IMR-90 (cell line): ENCODE measurements at regions not wholly inside any gene's neighbourhood (a gene's known extent, or its start where the extent isn't known, plus 50 kb on each side); places are given as distances from the start of the nearest gene placed in this dataset.

Source experiments
- ATAC-seq: fragments of 200-7000 bp; cut with Tn5 transposase; 2 replicates; pipeline ENCODE4 v1.9.1; 2020; ENCODE audit warnings: low read depth, mild to moderate bottlenecking, moderate library complexity
- BruUV-seq: library from RNA; stranded (reverse); fragments of 400-500 nt; replicated peaks from 2 replicates; lab custom pipeline; 2021; lab: Mats Ljungman, UMichigan
- CTCF ChIA-PET: fragments of 300-600 bp; formaldehyde crosslinking; extraction: SDS; loops from one replicate; lab custom pipeline; 2021; ENCODE audit warnings: antibody characterized with exemption; lab: Yijun Ruan, JAX
- POLR2A ChIA-PET: fragments of 300-600 bp; sonication (Branson Sonifier 250); formaldehyde crosslinking; loops from one replicate; lab custom pipeline; 2022; ENCODE audit warnings: antibody characterized with exemption; ENCODE audit not compliant: unreplicated experiment; lab: Charles Lee
- DNase-seq: peaks from one replicate; pipeline ENCODE4 v3.0.0; 2013
- H2AFZ ChIP-seq: replicated peaks from 2 replicates; pipeline ENCODE3; 2013; ENCODE audit warnings: low read length, mild to moderate bottlenecking; ENCODE audit not compliant: poor library complexity
- H2AK5ac ChIP-seq: 2 replicates; pipeline ENCODE4 v1.6.1; 2013; ENCODE audit warnings: low read depth, low read length, inconsistent platforms
- H2AK9ac ChIP-seq: replicated peaks from 2 replicates; pipeline ENCODE3; 2013; ENCODE audit warnings: mild to moderate bottlenecking, low read depth, low read length, moderate library complexity; ENCODE audit not compliant: poor library complexity
- H2BK120ac ChIP-seq: 2 replicates; pipeline ENCODE4 v1.6.1; 2013; ENCODE audit warnings: low read depth, low read length, inconsistent platforms
- H2BK15ac ChIP-seq: 3 replicates; pipeline ENCODE4 v1.6.1; 2013; ENCODE audit warnings: low read depth, low read length, inconsistent platforms
- H2BK20ac ChIP-seq: 2 replicates; pipeline ENCODE4 v1.6.1; 2013; ENCODE audit warnings: low read depth, mild to moderate bottlenecking, inconsistent platforms, low read length, moderate library complexity
- H2BK5ac ChIP-seq: 2 replicates; pipeline ENCODE4 v1.6.1; 2013; ENCODE audit warnings: mild to moderate bottlenecking, low read depth, low read length, inconsistent platforms; ENCODE audit not compliant: poor library complexity, severe bottlenecking
- H3K14ac ChIP-seq: replicated peaks from 2 replicates; pipeline ENCODE4 v1.6.1; 2013; ENCODE audit warnings: low read depth, low read length, inconsistent platforms
- H3K18ac ChIP-seq: 2 replicates; pipeline ENCODE4 v1.6.1; 2013; ENCODE audit warnings: low read depth, low read length, control low read depth
- H3K23ac ChIP-seq: 2 replicates; pipeline ENCODE4 v1.6.1; 2013; ENCODE audit warnings: low read depth, low read length, inconsistent platforms
- H3K27ac ChIP-seq: 2 replicates; pipeline ENCODE4 v1.5.1; 2013; ENCODE audit warnings: mild to moderate bottlenecking, control low read depth, low read length; ENCODE audit not compliant: insufficient read depth
- H3K27me3 ChIP-seq: 2 replicates; pipeline ENCODE4 v1.6.1; 2013; ENCODE audit warnings: low read length; ENCODE audit not compliant: control insufficient read depth, insufficient read depth
- H3K36me3 ChIP-seq: 2 replicates; pipeline ENCODE4 v1.6.1; 2013; ENCODE audit warnings: low read length, mixed read lengths; ENCODE audit not compliant: control insufficient read depth, insufficient read depth
- H3K4ac ChIP-seq: 2 replicates; pipeline ENCODE4 v1.6.1; 2013; ENCODE audit warnings: low read depth, low read length, inconsistent platforms
- H3K4me1 ChIP-seq: 2 replicates; pipeline ENCODE4 v1.6.1; 2013; ENCODE audit warnings: low read length, mixed read lengths; ENCODE audit not compliant: control insufficient read depth, insufficient read depth
- H3K4me2 ChIP-seq: 2 replicates; pipeline ENCODE4 v1.6.1; 2013; ENCODE audit warnings: low read depth, mild to moderate bottlenecking, control low read depth, low read length, moderate library complexity
- H3K4me3 ChIP-seq: 2 replicates; pipeline ENCODE4 v1.5.1; 2013; ENCODE audit warnings: low read depth, mild to moderate bottlenecking, control low read depth, low read length, moderate library complexity; ENCODE audit not compliant: insufficient read depth
- H3K56ac ChIP-seq: 2 replicates; pipeline ENCODE4 v1.6.1; 2013; ENCODE audit warnings: low read length, inconsistent platforms; ENCODE audit not compliant: insufficient read depth; ENCODE audit errors: extremely low read depth
- H3K79me1 ChIP-seq, 2 experiments: 2 replicates each; pipeline ENCODE4 v1.6.1; 2013; ENCODE audit warnings: low read length in 2 of 2, inconsistent platforms in 1 of 2, low read depth in 1 of 2
- H3K9ac ChIP-seq: 2 replicates; pipeline ENCODE4 v1.6.1; 2013; ENCODE audit warnings: low read depth, low read length, control low read depth
- H3K9me1 ChIP-seq: 2 replicates; pipeline ENCODE4 v1.6.1; 2013; ENCODE audit warnings: low read length, inconsistent platforms; ENCODE audit not compliant: insufficient read depth
- H3K9me3 ChIP-seq: 2 replicates; pipeline ENCODE4 v1.6.1; 2013; ENCODE audit warnings: low read length; ENCODE audit not compliant: control insufficient read depth, insufficient read depth
- H4K20me1 ChIP-seq: 2 replicates; pipeline ENCODE4 v1.6.1; 2013; ENCODE audit warnings: low read length, inconsistent platforms; ENCODE audit not compliant: insufficient read depth
- H4K5ac ChIP-seq: 2 replicates; pipeline ENCODE4 v1.6.1; 2013; ENCODE audit warnings: mild to moderate bottlenecking, low read depth, low read length, control low read depth
- H4K8ac ChIP-seq, 2 experiments: 2 replicates each; pipeline ENCODE4 v1.6.1; 2013; ENCODE audit warnings: low read depth in 2 of 2, low read length in 2 of 2, control low read depth in 1 of 2, inconsistent platforms in 1 of 2
- H4K91ac ChIP-seq: 2 replicates; pipeline ENCODE4 v1.6.1; 2013; ENCODE audit warnings: low read depth, low read length, inconsistent platforms; ENCODE audit not compliant: insufficient read depth
- BHLHE40 ChIP-seq: fragments of 150-350 bp; IDR thresholded peaks from 2 replicates; pipeline ENCODE4 v1.6.1; 2016; ENCODE audit warnings: mild to moderate bottlenecking, low read depth, low read length
- CEBPB ChIP-seq: IDR thresholded peaks from 2 replicates; pipeline ENCODE4 v1.6.1; 2012; ENCODE audit warnings: low read depth, low read length, improper control_type of control experiment
- CHD1 ChIP-seq: IDR thresholded peaks from 2 replicates; pipeline ENCODE4 v1.6.1; 2012; ENCODE audit warnings: low read depth, low read length, improper control_type of control experiment
- MAFK ChIP-seq: IDR thresholded peaks from 2 replicates; pipeline ENCODE4 v1.6.1; 2012; ENCODE audit warnings: low read depth, low read length, improper control_type of control experiment
- MAZ ChIP-seq: IDR thresholded peaks from 2 replicates; pipeline ENCODE4 v1.6.1; 2012; ENCODE audit warnings: low read depth, mild to moderate bottlenecking, low read length, improper control_type of control experiment, moderate library complexity, borderline replicate concordance
- MXI1 ChIP-seq: IDR thresholded peaks from 2 replicates; pipeline ENCODE4 v1.6.1; 2012; ENCODE audit warnings: low read depth, mild to moderate bottlenecking, low read length, moderate library complexity, borderline replicate concordance
- NFE2L2 ChIP-seq: fragments of 150-350 bp; IDR thresholded peaks from 2 replicates; pipeline ENCODE4 v1.6.1; 2016; ENCODE audit warnings: low read depth, mild to moderate bottlenecking, low read length
- POLR2A ChIP-seq: IDR thresholded peaks from 2 replicates; pipeline ENCODE4 v1.6.1; 2012; ENCODE audit warnings: mild to moderate bottlenecking, low read depth, low read length
- RAD21 ChIP-seq: IDR thresholded peaks from 2 replicates; pipeline ENCODE4 v1.6.1; 2012; ENCODE audit warnings: low read length, improper control_type of control experiment
- RCOR1 ChIP-seq: IDR thresholded peaks from 2 replicates; pipeline ENCODE4 v1.6.1; 2012; ENCODE audit warnings: mild to moderate bottlenecking, low read length, improper control_type of control experiment; ENCODE audit not compliant: insufficient replicate concordance
- RFX5 ChIP-seq: IDR thresholded peaks from 2 replicates; pipeline ENCODE4 v1.8.0; 2012; ENCODE audit warnings: low read depth, mild to moderate bottlenecking, low read length, moderate library complexity
- SMC3 ChIP-seq: fragments of 150-350 bp; IDR thresholded peaks from 2 replicates; pipeline ENCODE4 v1.6.1; 2016; ENCODE audit warnings: low read depth, mild to moderate bottlenecking, antibody characterized with exemption, low read length, moderate library complexity
- WGBS, 2 experiments: methylation state at CpG; one replicate each; pipeline versions ENCODE4 v1.1.5 to v1.1.7; 2013; ENCODE audit warnings: missing lambda C conversion rate in 2 of 2; ENCODE audit not compliant: insufficient read length in 1 of 2; ENCODE audit errors: extremely low coverage in 2 of 2; 5-methylcytosine and 5-hydroxymethylcytosine counted together
- dilution Hi-C: fragments of 300-500 bp; cut with HindIII; formaldehyde crosslinking; loops from one replicate; pipeline ENCODE4 v1.14.3; 2018; ENCODE audit warnings: low sequenced_read_pairs; ENCODE audit not compliant: unreplicated experiment
- in situ Hi-C: fragments of 300-500 bp; cut with MboI; formaldehyde crosslinking; loops from 3 replicates; pipeline ENCODE4 v1.14.3; 2019; ENCODE audit warnings: low sequenced_read_pairs, inconsistent platforms, mixed read lengths
- intact Hi-C: fragments of 100-400 bp; cut with micrococcal nuclease; formaldehyde crosslinking; loops from 2 replicates; pipeline ENCODE4 v1.10.0; 2022
- TF ChIP-seq, protein P1 (sequence below): fragments of 150-350 bp; IDR thresholded peaks from 2 replicates; pipeline ENCODE4 v1.6.1; 2016; ENCODE audit warnings: low read depth, mild to moderate bottlenecking, low read length, moderate library complexity, borderline replicate concordance
- TF ChIP-seq, protein P2 (sequence below): fragments of 150-350 bp; IDR thresholded peaks from 2 replicates; pipeline ENCODE4 v1.6.1; 2017; ENCODE audit warnings: mild to moderate bottlenecking, antibody characterized with exemption, low read length, low read depth

DNA sequence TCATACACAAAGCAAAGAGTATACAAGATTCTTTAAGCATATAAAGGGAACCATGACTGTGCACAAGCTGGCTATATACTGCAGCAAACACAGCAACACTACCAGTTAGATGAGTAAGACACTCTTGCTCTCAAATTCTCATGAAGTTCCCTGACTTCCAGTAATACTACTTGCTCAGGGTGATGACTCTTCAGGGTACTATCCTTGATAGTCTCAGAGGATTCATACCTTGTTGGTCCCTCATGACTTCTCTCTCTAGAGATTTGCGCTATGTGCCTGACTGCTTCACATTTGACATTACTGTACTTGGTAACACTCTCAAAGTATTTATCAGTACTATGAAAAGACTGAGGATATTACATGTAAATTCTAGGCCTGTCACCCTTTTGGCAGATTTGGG is 159.8 kb upstream of the ZRANB2 start:
- intact Hi-C loops (no loop called here), dilution Hi-C loops (no loop called here), in situ Hi-C loops (no loop called here)
- no peaks in the 10 kb centered on the region for H3K36me3 ChIP-seq
- no peaks in the 10 kb centered on the region for H4K20me1 ChIP-seq
- DNase-seq (peak; percentile 12), ATAC-seq (peak; percentile 51)
- no peak overlapping the region for H2BK120ac ChIP-seq
- H4K5ac ChIP-seq, result no peak overlapping the region
- H3K4me1 ChIP-seq, result 0 out of 2 replicates have a peak, but pooled peaks cover 2% of the 10 kb centered on the region
- TF ChIP-seq RCOR1 (no peak), BHLHE40 (no peak), SMC3 (no peak), RFX5 (no peak), CHD1 (no peak), CEBPB (no peak), NFE2L2 (no peak), POLR2A (no peak), MXI1 (no peak), MAZ (no peak), MAFK (no peak), RAD21 (no peak)
- TF ChIP-seq, protein P1, sequence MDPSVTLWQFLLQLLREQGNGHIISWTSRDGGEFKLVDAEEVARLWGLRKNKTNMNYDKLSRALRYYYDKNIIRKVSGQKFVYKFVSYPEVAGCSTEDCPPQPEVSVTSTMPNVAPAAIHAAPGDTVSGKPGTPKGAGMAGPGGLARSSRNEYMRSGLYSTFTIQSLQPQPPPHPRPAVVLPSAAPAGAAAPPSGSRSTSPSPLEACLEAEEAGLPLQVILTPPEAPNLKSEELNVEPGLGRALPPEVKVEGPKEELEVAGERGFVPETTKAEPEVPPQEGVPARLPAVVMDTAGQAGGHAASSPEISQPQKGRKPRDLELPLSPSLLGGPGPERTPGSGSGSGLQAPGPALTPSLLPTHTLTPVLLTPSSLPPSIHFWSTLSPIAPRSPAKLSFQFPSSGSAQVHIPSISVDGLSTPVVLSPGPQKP, result no peak
- TF ChIP-seq, protein P2, sequence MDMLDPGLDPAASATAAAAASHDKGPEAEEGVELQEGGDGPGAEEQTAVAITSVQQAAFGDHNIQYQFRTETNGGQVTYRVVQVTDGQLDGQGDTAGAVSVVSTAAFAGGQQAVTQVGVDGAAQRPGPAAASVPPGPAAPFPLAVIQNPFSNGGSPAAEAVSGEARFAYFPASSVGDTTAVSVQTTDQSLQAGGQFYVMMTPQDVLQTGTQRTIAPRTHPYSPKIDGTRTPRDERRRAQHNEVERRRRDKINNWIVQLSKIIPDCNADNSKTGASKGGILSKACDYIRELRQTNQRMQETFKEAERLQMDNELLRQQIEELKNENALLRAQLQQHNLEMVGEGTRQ, result no peak
- H3K4me3 ChIP-seq, result no peak overlapping the region
- H2BK15ac ChIP-seq, result no peak overlapping the region
- ChIA-PET CTCF (no interaction called here), POLR2A (no interaction called here)
- H2AK5ac ChIP-seq, result no peak overlapping the region
- no TSS peak for BruUV-seq
- no peak overlapping the region for H2AK9ac ChIP-seq
- H2BK20ac ChIP-seq, result no peak overlapping the region
- no peaks in the 10 kb centered on the region for H3K79me1 ChIP-seq
- H3K4me2 ChIP-seq, result no peak overlapping the region
- no peaks in the 10 kb centered on the region for H3K9me3 ChIP-seq
- H4K8ac ChIP-seq, result no peak overlapping the region
- no peaks in the 10 kb centered on the region for H3K27me3 ChIP-seq
- H3K23ac ChIP-seq, result no peak overlapping the region
- no peak overlapping the region for H2AFZ ChIP-seq
- H3K27ac ChIP-seq, result no peak overlapping the region
- H3K14ac ChIP-seq, result no peak overlapping the region
- no peak overlapping the region for H3K4ac ChIP-seq
- H3K56ac ChIP-seq, result no peak overlapping the region
- no peak overlapping the region for H2BK5ac ChIP-seq
- no CpG with 5 or more reads among the region's 1 CpG for WGBS, 2 experiments
- no peak overlapping the region for H3K18ac ChIP-seq
- no peak overlapping the region for H4K91ac ChIP-seq
- no peak overlapping the region for H3K9ac ChIP-seq
- H3K9me1 ChIP-seq, result no peaks in the 10 kb centered on the region
